GM12873 (cell line): ENCODE measurements at regions not wholly inside any gene's neighbourhood (a gene's known extent, or its start where the extent isn't known, plus 50 kb on each side); places are given as distances from the start of the nearest gene placed in this dataset.

Experiments used
- CTCF ChIP-seq: IDR thresholded peaks from 2 replicates; pipeline ENCODE4 v1.5.1; 2012; ENCODE audit warnings: low read depth, mild to moderate bottlenecking, moderate library complexity, low read length, control low read depth; ENCODE audit not compliant: insufficient read depth; ENCODE audit errors: missing control alignments

GRCh38 chr3:66692766-66693150, 191.9 kb upstream of the LRIG1 start:
- no peak for TF ChIP-seq CTCF

GRCh38 chr3:66693461-66694031, 192.7 kb upstream of the LRIG1 start:
- no peak for TF ChIP-seq CTCF

GRCh38 chr3:66702126-66702525, 201.3 kb upstream of the LRIG1 start:
- no peak for TF ChIP-seq CTCF

GRCh38 chr3:66703501-66703900, 202.7 kb upstream of the LRIG1 start:
- TF ChIP-seq CTCF: no peak

GRCh38 chr3:66705076-66705475, 204.3 kb upstream of the LRIG1 start:
- no peak for TF ChIP-seq CTCF

- no peak for TF ChIP-seq CTCF
Measured at GRCh38 chr3:66706890-66707289, 206.1 kb upstream of the LRIG1 start.

GRCh38 chr3:66709532-66709931, 208.7 kb upstream of the LRIG1 start:
- TF ChIP-seq CTCF: no peak
